NCI-H146 (cell line): ENCODE measurements at regions not wholly inside any gene's neighbourhood (a gene's known extent, or its start where the extent isn't known, plus 50 kb on each side); places are given as distances from the start of the nearest gene placed in this dataset.
"Not testable (repeated sequence)": the region's sequence is repeated elsewhere in the genome, so short reads cannot be mapped to it uniquely, and the experiment has no call there.

Experiments
- DNase-seq: peaks from one replicate; lab custom pipeline; 2025; lab: John Stamatoyannopoulos, UW

GRCh38 chr13:22748866-22749577, 431.8 kb upstream of the SGCG start:
- no peak for DNase-seq

- no peak for DNase-seq
Measured at GRCh38 chr13:22749626-22750025, 431.2 kb upstream of the SGCG start.

DNA sequence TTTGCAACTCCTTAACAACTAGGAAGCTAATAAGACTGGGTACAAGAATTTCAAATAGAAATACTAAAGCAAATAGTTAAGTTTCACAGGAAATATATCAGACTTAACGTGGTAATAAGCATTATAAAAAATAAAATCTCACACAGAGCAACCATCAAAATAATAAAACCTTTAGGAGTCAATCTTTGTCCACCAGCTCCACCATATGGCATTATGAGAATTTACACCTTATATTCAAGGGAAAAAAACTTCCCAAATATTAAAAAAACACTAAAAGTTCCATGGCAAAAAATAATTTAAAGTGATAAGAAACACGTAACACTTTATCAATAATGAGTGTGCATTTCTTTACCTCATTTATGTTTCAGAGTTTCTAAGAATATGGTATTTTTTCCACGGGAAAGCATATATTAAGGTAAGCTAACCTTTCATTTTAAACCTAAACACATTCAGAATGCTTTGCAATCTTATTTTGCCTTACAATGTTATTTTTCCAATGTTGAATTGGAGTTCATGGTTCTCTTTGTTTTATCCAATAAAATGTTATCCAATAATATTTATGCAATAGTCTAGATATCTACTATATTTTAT, 423.2 kb upstream of the SGCG start:
- DNase-seq = no peak

DNA sequence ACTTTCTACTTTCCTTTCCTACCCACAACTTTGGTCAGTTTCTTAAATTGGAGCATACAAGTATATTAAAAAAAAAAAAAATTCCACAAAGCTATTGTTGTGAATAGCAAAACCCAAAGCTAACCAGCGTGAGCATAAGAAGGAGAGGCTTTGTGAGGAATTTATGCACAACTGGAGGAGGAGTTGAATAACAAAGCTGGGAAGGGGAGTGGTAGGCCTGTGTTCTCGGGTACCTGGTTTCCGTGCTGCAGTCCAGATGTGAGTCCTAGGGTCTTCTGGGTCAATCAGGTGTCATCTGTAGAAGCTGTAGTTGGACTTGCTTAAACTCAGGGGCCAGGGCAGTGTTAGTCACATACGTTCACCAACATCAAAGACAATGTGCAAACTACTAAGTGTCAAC, 422.5 kb upstream of the SGCG start:
- DNase-seq = no peak

DNA sequence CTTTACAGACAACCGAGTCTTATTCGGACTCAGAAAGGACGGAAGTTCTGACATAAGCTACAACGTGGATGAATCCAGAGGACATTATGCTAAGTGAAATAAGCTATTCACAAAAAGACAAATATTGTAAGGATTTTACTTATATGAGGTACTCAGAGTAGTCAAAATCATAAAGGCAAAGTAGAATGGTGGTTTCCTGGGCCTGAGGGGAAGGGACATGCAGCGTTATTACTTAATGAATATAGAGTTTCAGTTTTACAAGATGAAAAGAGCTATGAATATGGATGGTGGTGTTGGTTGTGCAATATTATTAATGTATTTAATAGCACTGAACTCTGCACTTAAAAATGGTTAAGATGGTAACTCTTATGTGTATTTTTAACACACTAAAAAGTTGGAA, 419.1 kb upstream of the SGCG start:
- no peak for DNase-seq

GRCh38 chr13:22765547-22765946, 415.2 kb upstream of the SGCG start:
- DNase-seq = no peak

DNA sequence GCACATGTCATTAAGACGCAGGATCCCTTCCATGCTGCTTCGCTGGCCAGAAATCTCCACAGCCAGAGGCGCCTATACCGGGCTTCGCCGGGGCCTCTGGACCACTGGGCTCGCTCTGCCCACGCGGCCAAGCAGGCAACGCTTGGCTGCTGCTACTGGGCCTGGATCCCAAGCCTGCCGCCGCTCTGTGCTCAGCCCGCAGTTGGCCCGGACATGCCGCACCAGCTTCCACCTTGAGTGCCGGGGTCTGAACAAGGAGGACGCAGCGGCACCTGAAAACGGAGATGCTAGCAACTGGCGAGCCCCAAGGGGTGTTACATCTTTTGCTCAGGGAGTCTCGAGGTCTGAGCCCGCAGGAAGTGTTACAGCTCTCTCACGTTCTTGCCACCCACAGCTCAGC, 409.9 kb upstream of the SGCG start:
- no peak for DNase-seq

- DNase-seq = no peak
Measured at GRCh38 chr13:22773465-22773864, 407.3 kb upstream of the SGCG start.

DNA sequence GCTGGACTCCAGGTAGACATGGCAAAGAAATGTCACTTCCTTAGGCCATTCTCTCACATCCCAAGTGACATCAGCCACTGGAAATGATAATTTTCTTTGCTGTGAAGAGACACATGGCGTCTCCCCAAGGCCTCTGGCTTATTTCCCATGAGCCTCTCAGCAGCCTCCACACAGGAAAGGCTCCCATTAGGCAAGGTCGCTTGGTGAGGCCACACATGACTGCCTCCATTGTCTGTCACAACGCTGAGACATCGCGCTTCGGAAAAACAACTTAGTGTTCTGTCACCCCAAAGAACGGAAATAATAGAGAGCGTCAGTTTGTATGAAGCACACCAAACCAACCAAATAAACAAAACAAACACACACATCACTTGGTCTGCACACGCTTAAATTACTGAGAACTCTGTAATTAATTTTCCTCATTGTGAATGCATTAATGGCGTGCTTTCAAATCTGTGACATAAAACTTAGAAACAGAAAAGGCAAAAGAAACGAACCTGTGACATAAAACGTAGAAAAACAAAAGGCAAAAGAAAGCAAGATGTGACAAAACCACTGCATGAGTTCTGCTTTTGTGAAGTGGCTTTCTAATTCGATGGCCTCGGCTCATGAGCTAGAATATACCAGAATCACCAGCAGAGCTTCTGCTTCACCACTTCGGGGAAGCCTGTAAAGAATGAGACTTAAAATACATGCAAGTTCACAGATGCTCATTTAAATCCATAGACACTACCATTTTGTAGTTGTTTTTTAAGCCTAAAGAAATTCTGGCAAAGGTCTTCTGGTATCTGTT, 404.2 kb upstream of the SGCG start:
- DNase-seq = no peak

GRCh38 chr13:22777207-22777606, 403.6 kb upstream of the SGCG start:
- DNase-seq = no peak

DNA sequence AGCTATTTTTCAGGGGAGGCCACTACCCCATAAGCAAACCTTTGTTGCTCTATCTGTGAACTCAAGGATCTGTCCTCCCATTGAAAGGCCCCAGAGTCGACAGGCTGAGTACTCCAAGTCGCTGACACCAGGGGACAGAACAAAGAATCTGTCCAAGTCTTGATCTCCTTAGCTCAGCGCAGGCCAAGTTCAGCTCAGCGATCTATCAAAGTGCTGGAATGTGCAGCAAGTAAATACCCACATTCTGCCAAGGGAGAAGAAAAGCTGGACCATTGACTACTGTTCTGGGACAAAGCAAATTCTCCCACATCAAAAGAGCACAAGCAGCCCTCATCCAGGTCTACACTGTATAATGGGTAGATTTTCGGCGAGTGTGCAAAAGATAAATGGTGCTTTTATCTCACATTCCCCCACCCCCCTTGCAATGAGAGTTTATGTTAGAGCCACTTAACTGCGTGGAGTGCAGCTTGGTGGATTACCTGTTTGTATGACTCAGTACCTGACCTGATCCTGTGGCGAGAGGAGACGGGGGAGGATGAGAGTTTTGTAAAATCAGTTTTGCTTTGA, 391.7 kb upstream of the SGCG start:
- no peak for DNase-seq

GRCh38 chr13:22789916-22790315, 390.9 kb upstream of the SGCG start:
- no peak for DNase-seq

DNA sequence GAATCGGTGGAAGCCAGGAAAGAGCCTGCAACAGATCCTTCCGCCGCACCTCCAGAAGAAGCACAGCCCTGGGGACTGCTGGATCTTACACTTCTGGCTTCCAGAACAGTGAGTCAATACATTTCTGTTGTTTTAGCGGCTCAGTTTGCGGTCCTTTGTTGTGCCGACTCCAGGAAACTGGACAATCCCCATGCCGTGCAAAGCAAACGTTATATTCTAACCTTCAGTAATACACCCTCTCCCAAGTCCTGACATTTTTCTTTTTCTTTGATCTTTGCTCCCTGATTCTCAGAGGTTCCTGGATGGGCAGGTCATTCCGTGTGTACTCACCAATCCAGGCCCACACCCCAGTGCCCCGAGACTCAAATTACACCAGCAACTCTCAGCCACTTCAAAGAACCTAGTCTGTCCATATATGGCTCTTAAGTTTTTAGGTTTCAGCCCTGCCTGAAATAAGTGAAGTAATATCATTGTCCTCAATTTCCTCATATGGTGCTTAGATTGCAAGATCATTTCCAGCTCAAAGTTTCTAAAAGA, 387.1 kb upstream of the SGCG start:
- no peak for DNase-seq

DNA sequence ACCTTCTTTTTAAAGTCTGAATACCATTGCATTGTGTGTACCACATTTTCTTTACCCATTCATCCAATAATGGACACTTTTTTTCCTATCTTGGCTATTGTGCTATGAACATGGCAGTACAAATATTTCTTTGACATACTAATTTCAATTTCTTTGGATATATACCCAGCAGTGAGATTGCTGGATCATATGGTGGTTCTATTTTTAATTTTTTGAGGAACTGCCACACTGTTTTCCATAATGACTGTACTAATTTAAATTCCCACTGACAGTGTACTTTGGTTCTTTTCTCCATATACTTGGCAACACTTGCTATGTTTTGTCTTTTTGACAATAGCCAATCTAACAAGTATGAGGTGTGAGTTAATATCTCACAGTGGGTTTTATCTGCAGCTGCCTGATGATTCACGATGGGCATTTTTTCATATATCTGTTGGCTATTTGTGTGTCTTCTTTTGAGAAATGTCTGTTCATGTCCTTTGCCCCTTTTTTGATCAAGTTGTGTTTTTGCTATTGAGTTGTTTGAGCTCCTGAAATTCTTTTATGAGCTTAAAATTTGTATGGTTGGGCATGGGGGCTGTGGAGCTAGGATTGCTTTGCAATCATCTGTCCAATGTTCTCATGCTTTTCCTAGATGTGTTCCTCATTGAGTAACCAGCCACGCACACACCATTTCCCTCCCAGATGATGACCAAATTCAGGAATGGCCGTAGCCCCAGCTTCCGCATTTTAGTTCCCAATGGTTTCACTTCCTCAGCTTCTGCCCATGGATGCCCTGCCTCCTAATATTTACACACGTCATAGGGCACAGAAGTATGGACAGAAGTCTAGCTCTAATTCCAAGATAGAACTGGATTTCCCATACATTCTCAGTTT, 380.0 kb upstream of the SGCG start:
- DNase-seq = no peak

GRCh38 chr13:22801402-22802003, 379.3 kb upstream of the SGCG start:
- no peak for DNase-seq

DNA sequence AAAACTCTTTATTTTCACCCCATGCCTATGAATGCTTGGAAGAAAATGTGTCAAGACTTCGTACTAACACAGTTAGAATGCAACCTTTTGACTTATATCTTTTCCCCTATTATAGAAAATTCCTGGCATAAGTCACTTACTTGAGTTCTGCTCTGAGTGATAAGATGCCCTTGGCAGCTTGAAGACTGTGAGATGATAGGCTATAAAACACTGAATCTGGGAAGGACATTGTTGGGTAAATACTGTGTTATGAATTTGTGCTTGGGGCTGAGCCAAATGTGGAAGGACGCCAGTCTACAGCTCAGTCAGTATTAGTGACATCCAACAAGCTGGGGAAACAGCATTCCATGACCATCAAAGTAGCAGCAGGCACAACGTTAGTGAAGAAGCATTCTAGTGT, 368.0 kb upstream of the SGCG start:
- DNase-seq = no peak

- not testable (repeated sequence) for DNase-seq
Measured at GRCh38 chr13:22813531-22814377, 367.0 kb upstream of the SGCG start.

GRCh38 chr13:22814433-22814832, 366.3 kb upstream of the SGCG start:
- not testable (repeated sequence) for DNase-seq

GRCh38 chr13:22821589-22821988, 359.2 kb upstream of the SGCG start:
- DNase-seq = no peak

GRCh38 chr13:22825186-22825585, 355.6 kb upstream of the SGCG start:
- no peak for DNase-seq
